MM.1S (cell line): ENCODE measurements at regions not wholly inside any gene's neighbourhood (a gene's known extent, or its start where the extent isn't known, plus 50 kb on each side); places are given as distances from the start of the nearest gene placed in this dataset.

Experiments used
- DNase-seq: peaks from one replicate; pipeline ENCODE4 v3.0.0-alpha.2; 2015
- H2AFZ ChIP-seq: fragments of 300-600 bp; sonication (generic); 2 replicates; pipeline ENCODE4 v1.6.0; 2016; ENCODE audit warnings: antibody characterized with exemption, low read length
- H3F3A ChIP-seq: fragments of 300-600 bp; sonication (generic); 2 replicates; pipeline ENCODE4 v1.6.1; 2016; ENCODE audit warnings: mild to moderate bottlenecking, antibody characterized with exemption, low read length, moderate library complexity, mixed read lengths; ENCODE audit not compliant: insufficient read depth
- H3K27ac ChIP-seq: fragments of 300-600 bp; sonication (generic); 2 replicates; pipeline ENCODE4 v1.5.1; 2016; ENCODE audit warnings: mild to moderate bottlenecking, low read length
- H3K27me3 ChIP-seq: fragments of 300-600 bp; sonication (generic); replicated peaks from 2 replicates; pipeline ENCODE4 v1.6.0; 2016; ENCODE audit warnings: low read length; ENCODE audit not compliant: insufficient read depth
- H3K36me3 ChIP-seq: fragments of 300-600 bp; sonication (generic); replicated peaks from 2 replicates; pipeline ENCODE4 v1.6.1; 2016; ENCODE audit warnings: mild to moderate bottlenecking, low read length, mixed read lengths; ENCODE audit not compliant: insufficient read depth
- H3K4me1 ChIP-seq: fragments of 300-600 bp; sonication (generic); 2 replicates; pipeline ENCODE4 v1.6.1; 2016; ENCODE audit warnings: low read length, mixed read lengths
- H3K4me2 ChIP-seq: fragments of 300-600 bp; sonication (generic); 2 replicates; pipeline ENCODE4 v1.6.0; 2016; ENCODE audit warnings: low read depth, low read length
- H3K4me3 ChIP-seq: fragments of 300-600 bp; sonication (generic); 2 replicates; pipeline ENCODE4 v1.5.1; 2016; ENCODE audit warnings: low read length, mixed read lengths
- H3K79me2 ChIP-seq: fragments of 300-600 bp; sonication (generic); 2 replicates; pipeline ENCODE4 v1.6.1; 2016; ENCODE audit warnings: mixed run types, low read length, mixed read lengths
- H3K9ac ChIP-seq: fragments of 300-600 bp; sonication (generic); 2 replicates; pipeline ENCODE4 v1.6.1; 2016; ENCODE audit warnings: low read length, mixed read lengths
- H3K9me2 ChIP-seq: fragments of 300-600 bp; sonication (generic); replicated peaks from 2 replicates; pipeline ENCODE4 v1.6.1; 2016; ENCODE audit warnings: mild to moderate bottlenecking, low read length, mixed read lengths; ENCODE audit not compliant: insufficient read depth
- H3K9me3 ChIP-seq: fragments of 300-600 bp; sonication (generic); replicated peaks from 2 replicates; pipeline ENCODE4 v1.6.1; 2016; ENCODE audit warnings: mild to moderate bottlenecking, low read length, mixed read lengths; ENCODE audit not compliant: insufficient read depth
- H4K20me1 ChIP-seq: fragments of 300-600 bp; sonication (generic); 2 replicates; pipeline ENCODE4 v1.6.1; 2016; ENCODE audit warnings: mild to moderate bottlenecking, low read length, moderate library complexity, mixed read lengths; ENCODE audit not compliant: insufficient read depth
- EZH2 ChIP-seq: fragments of 300-600 bp; sonication (generic); optimal IDR thresholded peaks from 2 replicates; pipeline ENCODE3; 2017; ENCODE audit warnings: low read depth, mild to moderate bottlenecking, antibody characterized with exemption, low read length, mixed read lengths
- EZH2phosphoT487 ChIP-seq: fragments of 300-600 bp; sonication (generic); IDR thresholded peaks from 2 replicates; pipeline ENCODE4 v1.6.1; 2018; ENCODE audit warnings: antibody characterized with exemption, low read length
- TF ChIP-seq, protein P1 (sequence below): fragments of 300-600 bp; sonication (generic); IDR thresholded peaks from 2 replicates; pipeline ENCODE4 v1.5.1; 2016; ENCODE audit warnings: antibody characterized with exemption, low read length, mixed read lengths

- TF ChIP-seq EZH2 (no peak), EZH2phosphoT487 (no peak)
- TF ChIP-seq, protein P1, sequence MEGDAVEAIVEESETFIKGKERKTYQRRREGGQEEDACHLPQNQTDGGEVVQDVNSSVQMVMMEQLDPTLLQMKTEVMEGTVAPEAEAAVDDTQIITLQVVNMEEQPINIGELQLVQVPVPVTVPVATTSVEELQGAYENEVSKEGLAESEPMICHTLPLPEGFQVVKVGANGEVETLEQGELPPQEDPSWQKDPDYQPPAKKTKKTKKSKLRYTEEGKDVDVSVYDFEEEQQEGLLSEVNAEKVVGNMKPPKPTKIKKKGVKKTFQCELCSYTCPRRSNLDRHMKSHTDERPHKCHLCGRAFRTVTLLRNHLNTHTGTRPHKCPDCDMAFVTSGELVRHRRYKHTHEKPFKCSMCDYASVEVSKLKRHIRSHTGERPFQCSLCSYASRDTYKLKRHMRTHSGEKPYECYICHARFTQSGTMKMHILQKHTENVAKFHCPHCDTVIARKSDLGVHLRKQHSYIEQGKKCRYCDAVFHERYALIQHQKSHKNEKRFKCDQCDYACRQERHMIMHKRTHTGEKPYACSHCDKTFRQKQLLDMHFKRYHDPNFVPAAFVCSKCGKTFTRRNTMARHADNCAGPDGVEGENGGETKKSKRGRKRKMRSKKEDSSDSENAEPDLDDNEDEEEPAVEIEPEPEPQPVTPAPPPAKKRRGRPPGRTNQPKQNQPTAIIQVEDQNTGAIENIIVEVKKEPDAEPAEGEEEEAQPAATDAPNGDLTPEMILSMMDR: no peak
- no peaks in the 10 kb centered on the region for H3K79me2 ChIP-seq
- no peak overlapping the region for H3K9ac ChIP-seq
- no peaks in the 10 kb centered on the region for H3K9me2 ChIP-seq
- no peak overlapping the region for H3K4me2 ChIP-seq
- H3K4me3 ChIP-seq: no peak overlapping the region
- H3K9me3 ChIP-seq: no peaks in the 10 kb centered on the region
- H3F3A ChIP-seq: no peaks in the 10 kb centered on the region
- no peak overlapping the region for H3K27ac ChIP-seq
- 0 out of 2 replicates have a peak, but pooled peaks cover 6% of the 10 kb centered on the region for H3K4me1 ChIP-seq
- H2AFZ ChIP-seq: no peak overlapping the region
- no peak for DNase-seq
- H3K36me3 ChIP-seq: no peaks in the 10 kb centered on the region
- no peaks in the 10 kb centered on the region for H4K20me1 ChIP-seq
- no peaks in the 10 kb centered on the region for H3K27me3 ChIP-seq
These were observed 99.8 kb upstream of the NR4A3 start for GRCh38 chr9:99721898-99722297.

DNA sequence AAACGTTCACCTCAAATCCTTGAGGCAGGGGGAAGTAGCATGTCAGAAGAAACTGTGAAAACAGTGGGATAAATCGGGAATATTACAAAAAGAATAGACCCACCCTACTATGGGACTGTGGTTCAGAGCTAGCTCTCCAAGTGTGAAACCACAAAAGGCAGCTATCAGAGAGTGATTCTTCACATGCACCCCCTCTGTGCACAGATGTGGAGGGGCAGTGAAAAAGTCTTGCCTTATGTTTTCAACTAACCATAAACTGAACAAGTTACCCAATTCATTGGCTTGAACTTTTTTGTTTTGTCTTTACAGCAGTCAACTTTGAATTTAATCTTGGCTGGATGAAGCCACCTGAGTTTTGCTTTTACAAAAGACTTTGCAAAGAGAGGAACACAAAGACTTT is 98.8 kb upstream of the NR4A3 start:
- Histone ChIP-seq H3K36me3 (no peaks in the 10 kb centered on the region), H2AFZ (no peak overlapping the region)

GRCh38 chr9:99724640-99725039 is 97.0 kb upstream of the NR4A3 start:
- Histone ChIP-seq H3K36me3 (no peaks in the 10 kb centered on the region), H3F3A (no peaks in the 10 kb centered on the region), H3K9ac (no peak overlapping the region), H2AFZ (no peak overlapping the region), H3K4me2 (no peak overlapping the region), H3K4me3 (no peak overlapping the region), H4K20me1 (no peaks in the 10 kb centered on the region), H3K4me1 (0 out of 2 replicates have a peak, but pooled peaks cover 6% of the 10 kb centered on the region), H3K27ac (no peak overlapping the region), H3K9me2 (no peaks in the 10 kb centered on the region), H3K9me3 (no peaks in the 10 kb centered on the region), H3K27me3 (no peaks in the 10 kb centered on the region), H3K79me2 (no peaks in the 10 kb centered on the region)
- TF ChIP-seq, protein P1: no peak
- TF ChIP-seq EZH2: no peak
- no peak for TF ChIP-seq EZH2phosphoT487
- DNase-seq: no peak

More for the DNA sequence above, 98.8 kb upstream of the NR4A3 start:
- Histone ChIP-seq H3K9me3 (no peaks in the 10 kb centered on the region), H3K4me1 (0 out of 2 replicates have a peak, but pooled peaks cover 6% of the 10 kb centered on the region), H3K4me3 (no peak overlapping the region), H3K79me2 (no peaks in the 10 kb centered on the region), H3K27ac (no peak overlapping the region), H3K9me2 (no peaks in the 10 kb centered on the region), H4K20me1 (no peaks in the 10 kb centered on the region), H3K4me2 (no peak overlapping the region), H3K9ac (no peak overlapping the region), H3K27me3 (no peaks in the 10 kb centered on the region), H3F3A (no peaks in the 10 kb centered on the region)
- no peak for TF ChIP-seq EZH2phosphoT487
- TF ChIP-seq, protein P1: no peak
- no peak for TF ChIP-seq EZH2
- DNase-seq: no peak
